Neuronal stem cell (in vitro differentiated cells): ENCODE measurements at regions not wholly inside any gene's neighbourhood (a gene's known extent, or its start where the extent isn't known, plus 50 kb on each side); places are given as distances from the start of the nearest gene placed in this dataset.

ENCODE experiments used
- DNase-seq: peaks from one replicate; pipeline ENCODE4 v3.0.0-alpha.2; 2013; ENCODE audit warnings: low spot score
- H2AFZ ChIP-seq: one replicate; pipeline ENCODE4 v1.6.1; 2013; ENCODE audit warnings: mild to moderate bottlenecking, low read length, inconsistent platforms
- H2AK5ac ChIP-seq: 2 replicates; pipeline ENCODE4 v1.6.1; 2013; ENCODE audit warnings: low read depth, mild to moderate bottlenecking, inconsistent platforms, low read length, moderate library complexity, mixed read lengths
- H2BK120ac ChIP-seq: 2 replicates; pipeline ENCODE4 v1.6.1; 2013; ENCODE audit warnings: low read depth, mild to moderate bottlenecking, inconsistent platforms, low read length, moderate library complexity, mixed read lengths
- H2BK12ac ChIP-seq: one replicate; pipeline ENCODE4 v1.6.1; 2013; ENCODE audit warnings: low read length, inconsistent platforms
- H2BK15ac ChIP-seq: 2 replicates; pipeline ENCODE4 v1.6.1; 2013; ENCODE audit warnings: mild to moderate bottlenecking, low read length, inconsistent platforms, mixed read lengths
- H2BK5ac ChIP-seq: one replicate; pipeline ENCODE4 v1.6.1; 2013; ENCODE audit warnings: inconsistent platforms, mild to moderate bottlenecking, low read length, moderate library complexity
- H3K14ac ChIP-seq: one replicate; pipeline ENCODE4 v1.6.1; 2013; ENCODE audit warnings: low read length, inconsistent platforms
- H3K18ac ChIP-seq: 2 replicates; pipeline ENCODE4 v1.6.1; 2013; ENCODE audit warnings: low read length, inconsistent platforms
- H3K23ac ChIP-seq: 2 replicates; pipeline ENCODE4 v1.6.1; 2013; ENCODE audit warnings: low read depth, mild to moderate bottlenecking, mixed read lengths, low read length, inconsistent platforms; ENCODE audit not compliant: poor library complexity
- H3K27ac ChIP-seq: replicated peaks from 3 replicates; pipeline ENCODE4 v1.5.1; 2013; ENCODE audit warnings: low read length, inconsistent platforms
- H3K27me3 ChIP-seq, 3 experiments: 2 replicates each; pipeline ENCODE4 v1.6.1; 2013; ENCODE audit warnings: low read length in 3 of 3, mild to moderate bottlenecking in 2 of 3, inconsistent platforms in 1 of 3, low read depth in 1 of 3, mixed read lengths in 1 of 3, moderate library complexity in 1 of 3; ENCODE audit not compliant: control insufficient read depth in 3 of 3, insufficient read depth in 3 of 3
- H3K36me3 ChIP-seq, 2 donors: replicated peaks in 1 of 2; 2 replicates each; pipeline ENCODE4 v1.6.1; 2013; ENCODE audit warnings: low read length in 2 of 2; ENCODE audit not compliant: control insufficient read depth in 2 of 2, insufficient read depth in 2 of 2
- H3K4ac ChIP-seq: 2 replicates; pipeline ENCODE4 v1.6.1; 2013; ENCODE audit warnings: inconsistent platforms, mild to moderate bottlenecking, low read length, moderate library complexity
- H3K4me1 ChIP-seq, 2 donors: 1 replicate in 1 of 2; 2 replicates in 1 of 2; pipeline ENCODE4 v1.6.1; 2013; ENCODE audit warnings: low read length in 2 of 2, low read depth in 1 of 2; ENCODE audit not compliant: control insufficient read depth in 2 of 2, insufficient read depth in 1 of 2
- H3K4me2 ChIP-seq: one replicate; pipeline ENCODE4 v1.6.1; 2013; ENCODE audit warnings: mild to moderate bottlenecking, low read length, inconsistent platforms; ENCODE audit not compliant: insufficient read depth, poor library complexity, severe bottlenecking
- H3K4me3 ChIP-seq, 2 donors: 2 replicates each; pipeline ENCODE4 v1.5.1; 2013; ENCODE audit warnings: low read length in 2 of 2, mild to moderate bottlenecking in 2 of 2, inconsistent platforms in 1 of 2, moderate library complexity in 1 of 2
- H3K79me1 ChIP-seq: one replicate; pipeline ENCODE4 v1.6.1; 2013; ENCODE audit warnings: low read depth, mild to moderate bottlenecking, inconsistent platforms, low read length, moderate library complexity
- H3K9ac ChIP-seq: one replicate; pipeline ENCODE4 v1.6.1; 2013; ENCODE audit warnings: mild to moderate bottlenecking, low read depth, low read length, inconsistent platforms; ENCODE audit not compliant: poor library complexity
- H3K9me3 ChIP-seq, 2 donors: replicated peaks in 1 of 2; 2 replicates each; pipeline versions ENCODE3 to v1.6.1; 2013; ENCODE audit warnings: low read length in 2 of 2, mild to moderate bottlenecking in 2 of 2, inconsistent platforms in 1 of 2, low read depth in 1 of 2, mixed read lengths in 1 of 2, moderate library complexity in 1 of 2; ENCODE audit not compliant: control insufficient read depth in 2 of 2, insufficient read depth in 1 of 2
- H4K8ac ChIP-seq: one replicate; pipeline ENCODE4 v1.6.1; 2013; ENCODE audit warnings: low read depth, mild to moderate bottlenecking, inconsistent platforms, low read length, moderate library complexity
- H4K91ac ChIP-seq: one replicate; pipeline ENCODE4 v1.6.1; 2013; ENCODE audit warnings: low read length, low read depth, mild to moderate bottlenecking, inconsistent platforms; ENCODE audit not compliant: poor library complexity
- WGBS, 2 donors: extraction: QIAGEN DNeasy Blood & Tissue Kit; methylation state at CpG; one replicate each; pipeline ENCODE4 v1.1.7; 2013; ENCODE audit warnings: missing lambda C conversion rate in 2 of 2, mixed read lengths in 1 of 2; ENCODE audit not compliant: insufficient read length in 2 of 2, insufficient replicate concordance in 1 of 2; ENCODE audit errors: extremely low coverage in 2 of 2; 5-methylcytosine and 5-hydroxymethylcytosine counted together

DNA sequence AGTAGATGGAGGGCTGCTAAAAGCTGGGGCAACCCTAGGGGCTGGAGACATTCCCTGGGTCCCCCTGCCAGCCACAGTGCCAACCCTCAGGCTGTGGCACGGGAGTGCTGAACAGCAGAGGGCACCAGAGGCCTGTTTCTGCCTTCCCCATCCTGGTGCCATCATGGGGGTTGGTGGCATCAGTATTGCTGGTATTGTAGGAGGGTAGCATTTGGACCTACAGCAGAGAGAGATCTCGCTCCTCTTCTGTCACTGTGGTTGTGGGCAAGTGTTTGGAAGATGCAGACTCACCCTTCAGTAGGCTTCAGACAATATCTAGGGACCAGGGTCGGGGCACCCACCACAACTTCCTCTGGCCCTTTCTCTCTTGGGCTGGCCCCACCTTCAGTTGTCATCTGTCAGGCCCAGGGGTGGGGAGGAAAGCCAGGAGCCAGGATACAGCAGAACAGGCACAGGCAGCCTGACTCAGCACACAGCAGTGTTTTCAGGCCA lies 123.5 kb downstream of the RPLP1 start:
- H3K14ac ChIP-seq: no peak overlapping the region
- H3K18ac ChIP-seq: no peak overlapping the region
- H2BK12ac ChIP-seq: no peak overlapping the region
- H3K4me1 ChIP-seq: peaks cover 9 to 16% of the 10 kb centered on the region in 2 donors
- H3K4me2 ChIP-seq: no peak overlapping the region
- no peak overlapping the region for H4K91ac ChIP-seq
- H3K79me1 ChIP-seq: no peaks in the 10 kb centered on the region
- H2AK5ac ChIP-seq: no peak overlapping the region
- H4K8ac ChIP-seq: no peak overlapping the region
- H3K27me3 ChIP-seq: peaks cover 0 to 35% (median 0%) of the 10 kb centered on the region in 3 experiments
- no peak overlapping the region for H3K4me3 ChIP-seq
- no peak overlapping the region for H3K4ac ChIP-seq
- no peak overlapping the region for H3K23ac ChIP-seq
- H3K27ac ChIP-seq: no peak overlapping the region
- H2BK120ac ChIP-seq: no peak overlapping the region
- peak; percentile 17 for DNase-seq
- no peak overlapping the region for H2AFZ ChIP-seq
- H3K36me3 ChIP-seq: no peaks in the 10 kb centered on the region
- no peak overlapping the region for H3K9ac ChIP-seq
- H2BK5ac ChIP-seq: no peak overlapping the region
- WGBS, 2 donors: no CpG with 5 or more reads among the region's 3 CpGs
- H3K9me3 ChIP-seq: no peaks in the 10 kb centered on the region
- no peak overlapping the region for H2BK15ac ChIP-seq

DNA sequence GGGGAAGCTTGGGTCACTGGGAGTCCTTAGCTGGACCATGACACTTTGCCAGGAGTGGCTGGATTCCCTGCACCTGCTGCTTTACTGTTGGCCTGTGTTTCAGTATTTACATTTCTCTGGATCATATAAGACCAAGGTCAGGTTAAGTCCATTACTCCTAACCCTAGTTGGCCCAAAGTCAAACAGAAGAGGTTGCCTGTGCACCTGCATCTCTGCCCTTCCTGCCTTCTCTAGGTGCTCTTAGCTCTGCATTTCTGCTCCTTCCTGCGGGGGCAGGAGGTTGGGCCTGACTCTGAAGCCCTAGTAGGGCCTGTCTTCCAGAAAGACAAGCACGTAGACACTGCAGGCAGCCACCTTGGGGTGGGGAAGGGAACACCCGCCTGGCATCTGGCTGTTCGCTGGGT lies 124.3 kb downstream of the RPLP1 start:
- Histone ChIP-seq H2AFZ (no peak overlapping the region), H3K27me3 (peaks cover 0 to 43% (median 0%) of the 10 kb centered on the region in 3 experiments), H3K23ac (peak overlapping the region; percentile 23), H2BK120ac (no peak overlapping the region), H2AK5ac (no peak overlapping the region), H3K79me1 (no peaks in the 10 kb centered on the region), H3K27ac (no peak overlapping the region), H3K4ac (no peak overlapping the region), H2BK15ac (no peak overlapping the region), H3K9me3 (no peaks in the 10 kb centered on the region), H3K4me1 (peaks cover 9 to 16% of the 10 kb centered on the region in 2 donors), H2BK12ac (no peak overlapping the region), H4K8ac (no peak overlapping the region), H3K36me3 (no peaks in the 10 kb centered on the region), H4K91ac (no peak overlapping the region), H3K14ac (peak overlapping the region; percentile 3), H2BK5ac (no peak overlapping the region), H3K4me2 (no peak overlapping the region), H3K18ac (peak overlapping the region; percentile 60), H3K4me3 (no peak overlapping the region), H3K9ac (no peak overlapping the region)
- DNase-seq: no peak
- no CpG with 5 or more reads among the region's 4 CpGs for WGBS, 2 donors

DNA sequence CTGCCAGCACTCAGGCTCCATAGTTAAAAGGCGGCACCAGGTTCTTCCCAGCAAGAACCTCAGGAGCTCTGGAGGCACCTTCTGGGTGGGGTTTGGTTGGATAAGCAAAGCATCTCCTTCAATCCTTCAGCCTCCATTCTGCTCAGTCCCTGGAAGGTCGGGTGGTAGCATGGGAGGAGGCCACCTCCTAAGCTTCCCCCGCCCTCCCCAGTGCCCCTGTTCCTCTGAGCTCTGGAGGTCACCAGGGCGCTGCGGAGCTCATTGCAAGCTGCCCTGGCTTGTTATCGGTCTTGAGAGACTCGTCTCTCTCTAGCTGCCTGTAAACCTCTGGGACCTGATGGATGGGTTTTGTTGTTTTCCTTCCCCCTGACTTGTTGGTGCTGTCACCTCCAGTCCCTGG lies 124.8 kb downstream of the RPLP1 start:
- Histone ChIP-seq H2BK120ac (no peak overlapping the region), H3K23ac (peak overlapping the region; percentile 23), H3K4me3 (no peak overlapping the region), H2BK12ac (no peak overlapping the region), H3K4ac (no peak overlapping the region), H3K9ac (no peak overlapping the region), H4K8ac (no peak overlapping the region), H3K27me3 (peaks cover 0 to 42% (median 0%) of the 10 kb centered on the region in 3 experiments), H3K14ac (no peak overlapping the region), H3K18ac (no peak overlapping the region), H4K91ac (no peak overlapping the region), H2AK5ac (no peak overlapping the region), H3K9me3 (no peaks in the 10 kb centered on the region), H2BK5ac (no peak overlapping the region), H2BK15ac (no peak overlapping the region), H3K36me3 (no peaks in the 10 kb centered on the region), H2AFZ (no peak overlapping the region), H3K27ac (no peak overlapping the region), H3K4me1 (peaks cover 9 to 16% of the 10 kb centered on the region in 2 donors), H3K79me1 (no peaks in the 10 kb centered on the region), H3K4me2 (no peak overlapping the region)
- no CpG with 5 or more reads among the region's 7 CpGs for WGBS, 2 donors
- DNase-seq: no peak

DNA sequence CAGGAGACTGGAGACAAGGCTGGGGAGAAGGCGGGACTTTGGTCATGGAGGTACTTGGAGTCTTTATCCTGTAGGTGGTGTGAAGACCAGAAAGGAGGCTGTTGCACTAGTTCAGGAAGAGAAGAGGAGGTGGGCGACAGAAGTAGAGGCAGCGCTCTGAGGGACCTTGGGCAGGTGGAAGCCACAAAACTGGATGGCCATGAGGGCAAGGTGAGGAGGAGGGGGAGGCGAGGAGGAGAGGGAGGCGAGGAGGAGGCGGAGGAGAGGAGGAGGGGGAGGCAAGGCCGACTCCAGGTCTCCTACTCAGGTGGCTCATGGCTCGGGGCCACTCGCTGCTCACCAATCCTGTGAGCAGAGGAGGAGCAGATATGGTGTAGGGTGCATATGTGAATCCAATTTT lies 125.6 kb downstream of the RPLP1 start:
- no CpG with 5 or more reads among the region's 9 CpGs for WGBS, 2 donors
- Histone ChIP-seq H4K8ac (no peak overlapping the region), H3K4me1 (peaks cover 9 to 16% of the 10 kb centered on the region in 2 donors), H3K4me2 (no peak overlapping the region), H2BK15ac (no peak overlapping the region), H3K27ac (no peak overlapping the region), H2AFZ (no peak overlapping the region), H3K23ac (no peak overlapping the region), H3K14ac (no peak overlapping the region), H3K9me3 (no peaks in the 10 kb centered on the region), H2BK120ac (no peak overlapping the region), H2BK12ac (no peak overlapping the region), H3K36me3 (no peaks in the 10 kb centered on the region), H3K18ac (no peak overlapping the region), H3K4ac (no peak overlapping the region), H3K79me1 (no peaks in the 10 kb centered on the region), H3K27me3 (peaks cover 0 to 41% (median 0%) of the 10 kb centered on the region in 3 experiments), H4K91ac (peak overlapping the region; percentile 6), H2AK5ac (peak overlapping the region; percentile 15), H3K9ac (no peak overlapping the region), H2BK5ac (peak overlapping the region; percentile 4), H3K4me3 (no peak overlapping the region)
- DNase-seq: no peak
